ENCODE measurements at regions not wholly inside any gene's neighbourhood (a gene's known extent, or its start where the extent isn't known, plus 50 kb on each side); places are given as distances from the start of the nearest gene placed in this dataset.

DNA sequence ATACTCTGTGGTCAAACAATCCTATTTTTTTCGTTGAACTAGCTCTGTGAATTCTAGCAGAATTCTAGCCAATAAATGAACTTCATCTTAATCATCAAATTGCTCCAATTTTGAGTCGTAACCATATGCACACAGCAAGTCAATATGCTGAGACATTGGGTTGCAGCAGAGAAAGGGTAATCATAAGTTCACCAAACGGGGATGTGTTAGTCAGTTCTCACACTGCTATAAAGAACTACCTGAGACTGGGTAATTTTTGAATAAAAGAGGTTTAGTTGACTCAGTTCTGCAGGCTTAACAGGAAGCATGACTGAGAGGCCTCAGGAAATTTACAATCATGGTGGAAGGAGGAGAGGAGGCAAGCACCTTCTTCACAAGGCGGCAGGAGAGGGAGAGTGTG lies 67.7 kb upstream of the ABCC4 start:
- H3K4me3 Mint-ChIP-seq: no peak overlapping the region
- Histone ChIP-seq H3T11ph (ENCODE audit: low read length) (no peak overlapping the region), H3K23ac (ENCODE audit: insufficient read length, low read depth, low read length) (no peak overlapping the region), H3K23me2 (ENCODE audit: insufficient read length, low read depth, low read length, poor library complexity, severe bottlenecking) (no peaks in the 10 kb centered on the region), H2AK5ac (ENCODE audit: insufficient read length, low read length) (no peak overlapping the region), H2BK12ac (ENCODE audit: insufficient read length, low read depth, low read length) (no peak overlapping the region), H3K56ac (ENCODE audit: insufficient read length, low read depth, low read length) (no peak overlapping the region), H3K27me3 (ENCODE audit: insufficient read depth, low read length) (no peaks in the 10 kb centered on the region), H2AFZ (ENCODE audit: low read length) (no peak overlapping the region), H3K9ac (ENCODE audit: extremely low read depth, insufficient read length, low read length) (no peak overlapping the region), H3K79me2 (ENCODE audit: insufficient read depth, low read length) (no peaks in the 10 kb centered on the region), H3K9me3 (ENCODE audit: control insufficient read depth, low read depth, low read length) (no peaks in the 10 kb centered on the region), H2BK15ac (ENCODE audit: low read depth, low read length) (no peak overlapping the region), H2BK5ac (ENCODE audit: insufficient read length, low read length) (no peak overlapping the region), H4K8ac (replicated peaks; ENCODE audit: insufficient read length, low read depth, low read length) (no peak overlapping the region), H2BK120ac (ENCODE audit: low read depth, low read length, poor library complexity, severe bottlenecking) (no peak overlapping the region), H2BK20ac (ENCODE audit: low read depth, low read length, poor library complexity, severe bottlenecking) (no peak overlapping the region), H3K27ac (ENCODE audit: insufficient read length, low read depth, low read length) (no peak overlapping the region), H3K79me1 (ENCODE audit: insufficient read depth, low read depth, low read length, poor library complexity, severe bottlenecking) (no peaks in the 10 kb centered on the region), H4K20me1 (ENCODE audit: control insufficient read depth, insufficient read depth, insufficient read length) (no peaks in the 10 kb centered on the region), H4K5ac (ENCODE audit: insufficient read length, low read depth, low read length) (no peak overlapping the region), H3K4ac (ENCODE audit: low read depth, low read length) (no peak overlapping the region), H3K18ac (ENCODE audit: insufficient read length, low read depth, low read length) (no peak overlapping the region), H3K4me1 (ENCODE audit: insufficient read depth, low read length) (no peaks in the 10 kb centered on the region), H3K14ac (ENCODE audit: insufficient read depth, low read length) (no peak overlapping the region), H3K4me2 (ENCODE audit: insufficient read depth, insufficient read length, low read length) (no peak overlapping the region), H4K91ac (ENCODE audit: insufficient read length, low read depth, low read length) (no peak overlapping the region)
- no peak for DNase-seq
- TF ChIP-seq, protein P1, sequence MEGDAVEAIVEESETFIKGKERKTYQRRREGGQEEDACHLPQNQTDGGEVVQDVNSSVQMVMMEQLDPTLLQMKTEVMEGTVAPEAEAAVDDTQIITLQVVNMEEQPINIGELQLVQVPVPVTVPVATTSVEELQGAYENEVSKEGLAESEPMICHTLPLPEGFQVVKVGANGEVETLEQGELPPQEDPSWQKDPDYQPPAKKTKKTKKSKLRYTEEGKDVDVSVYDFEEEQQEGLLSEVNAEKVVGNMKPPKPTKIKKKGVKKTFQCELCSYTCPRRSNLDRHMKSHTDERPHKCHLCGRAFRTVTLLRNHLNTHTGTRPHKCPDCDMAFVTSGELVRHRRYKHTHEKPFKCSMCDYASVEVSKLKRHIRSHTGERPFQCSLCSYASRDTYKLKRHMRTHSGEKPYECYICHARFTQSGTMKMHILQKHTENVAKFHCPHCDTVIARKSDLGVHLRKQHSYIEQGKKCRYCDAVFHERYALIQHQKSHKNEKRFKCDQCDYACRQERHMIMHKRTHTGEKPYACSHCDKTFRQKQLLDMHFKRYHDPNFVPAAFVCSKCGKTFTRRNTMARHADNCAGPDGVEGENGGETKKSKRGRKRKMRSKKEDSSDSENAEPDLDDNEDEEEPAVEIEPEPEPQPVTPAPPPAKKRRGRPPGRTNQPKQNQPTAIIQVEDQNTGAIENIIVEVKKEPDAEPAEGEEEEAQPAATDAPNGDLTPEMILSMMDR (conservative IDR thresholded peaks at IDR 0.05): no peak
- H3K27ac Mint-ChIP-seq: no peak overlapping the region
- no peaks in the 10 kb centered on the region for H3K9me3 Mint-ChIP-seq
- no CpG with 5 or more reads among the region's 4 CpGs for WGBS (ENCODE audit: extremely low coverage, insufficient read length, low lambda C conversion rate)
- no peaks in the 10 kb centered on the region for H3K4me1 Mint-ChIP-seq
- H3K36me3 Mint-ChIP-seq (ENCODE audit: insufficient read depth in 1 of 3, low read depth in 3 of 3): peaks cover 0 to 5% (median 0%) of the 10 kb centered on the region in 3 experiments; a peak in 1 of 7 replicates
- peaks cover 6% of the 10 kb centered on the region for H3K27me3 Mint-ChIP-seq (ENCODE audit: low read depth)

All from H9 (cell line).